Kasumi-1 (cell line): ENCODE measurements at regions not wholly inside any gene's neighbourhood (a gene's known extent, or its start where the extent isn't known, plus 50 kb on each side); places are given as distances from the start of the nearest gene placed in this dataset.
"Not testable (repeated sequence)": the region's sequence is repeated elsewhere in the genome, so short reads cannot be mapped to it uniquely, and the experiment has no call there.

Experiments
- DNase-seq, 2 experiments: peaks; one replicate each; lab custom pipeline; 2025; lab: John Stamatoyannopoulos, UW

GRCh38 chrX:95974890-95975289, 709.8 kb upstream of the DIAPH2 start:
- DNase-seq: no peak

- DNase-seq: no peak
Observed at GRCh38 chrX:95995583-95995982, 689.1 kb upstream of the DIAPH2 start.

GRCh38 chrX:95996294-95996693, 688.3 kb upstream of the DIAPH2 start:
- no peak for DNase-seq

GRCh38 chrX:96002431-96002830, 682.2 kb upstream of the DIAPH2 start:
- DNase-seq: no peak

- no peak for DNase-seq
Observed at GRCh38 chrX:96004386-96004785, 680.3 kb upstream of the DIAPH2 start.

GRCh38 chrX:96006281-96006680, 678.4 kb upstream of the DIAPH2 start:
- DNase-seq: no peak

GRCh38 chrX:96027407-96027806, 657.2 kb upstream of the DIAPH2 start:
- no peak for DNase-seq

GRCh38 chrX:96052078-96052477, 632.6 kb upstream of the DIAPH2 start:
- no peak for DNase-seq

- no peak for DNase-seq
Observed at GRCh38 chrX:96081891-96082290, 602.8 kb upstream of the DIAPH2 start.

GRCh38 chrX:96094616-96095015, 590.0 kb upstream of the DIAPH2 start:
- no peak for DNase-seq

- no peak for DNase-seq
Observed at GRCh38 chrX:96098471-96098870, 586.2 kb upstream of the DIAPH2 start.

GRCh38 chrX:96102997-96103396, 581.6 kb upstream of the DIAPH2 start:
- no peak for DNase-seq

GRCh38 chrX:96112689-96113088, 572.0 kb upstream of the DIAPH2 start:
- DNase-seq: no peak

- DNase-seq: peak in 1 of 2 experiments; percentile 19
Observed at GRCh38 chrX:96126182-96126581, 558.5 kb upstream of the DIAPH2 start.

- DNase-seq: not testable (repeated sequence)
Observed at GRCh38 chrX:96128058-96128457, 556.6 kb upstream of the DIAPH2 start.

GRCh38 chrX:96140796-96141195, 543.8 kb upstream of the DIAPH2 start:
- no peak for DNase-seq

- DNase-seq: no peak
Observed at GRCh38 chrX:96147681-96148080, 537.0 kb upstream of the DIAPH2 start.

- no peak for DNase-seq
Observed at GRCh38 chrX:96170626-96171025, 514.0 kb upstream of the DIAPH2 start.

GRCh38 chrX:96176921-96177320, 507.7 kb upstream of the DIAPH2 start:
- no peak for DNase-seq

- no peak for DNase-seq
Observed at GRCh38 chrX:96181605-96182004, 503.0 kb upstream of the DIAPH2 start.

- peak; percentile 31 to 43 for DNase-seq
Observed at GRCh38 chrX:96182366-96182765, 502.3 kb upstream of the DIAPH2 start.

- no peak for DNase-seq
Observed at GRCh38 chrX:96183391-96183790, 501.3 kb upstream of the DIAPH2 start.

- DNase-seq: peak; percentile 33 to 46
Observed at GRCh38 chrX:96183843-96184242, 500.8 kb upstream of the DIAPH2 start.

GRCh38 chrX:96204928-96205327, 479.7 kb upstream of the DIAPH2 start:
- DNase-seq: no peak

- DNase-seq: no peak
Observed at GRCh38 chrX:96211953-96212352, 472.7 kb upstream of the DIAPH2 start.
